NCI-H2227 (cell line): ENCODE measurements at regions not wholly inside any gene's neighbourhood (a gene's known extent, or its start where the extent isn't known, plus 50 kb on each side); places are given as distances from the start of the nearest gene placed in this dataset.

Experiments used
- DNase-seq: peaks from one replicate; lab custom pipeline; 2025; ENCODE audit not compliant: unreplicated experiment; lab: John Stamatoyannopoulos, UW

GRCh38 chr22:47552541-47553205, 790.2 kb downstream of the TBC1D22A start:
- DNase-seq = no peak

DNA sequence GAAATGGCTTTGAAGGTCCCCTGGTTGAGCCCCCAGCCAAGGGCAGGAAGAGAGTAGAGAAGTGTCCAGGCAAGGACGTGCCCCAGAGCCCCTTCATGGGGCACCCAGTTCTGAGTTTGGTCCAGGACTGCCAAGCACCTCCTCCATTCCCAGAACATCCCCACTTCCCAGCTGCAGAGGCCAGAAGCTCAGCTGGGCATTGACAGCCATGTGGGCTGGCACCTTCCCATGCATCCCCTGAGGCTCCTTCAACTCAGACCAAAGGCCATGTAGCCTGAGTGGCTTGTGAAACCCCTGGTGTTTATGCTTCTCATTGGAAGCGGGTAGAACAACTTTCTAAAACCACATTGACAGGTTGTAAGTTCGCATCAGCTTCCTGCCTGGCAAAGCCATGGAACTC, 789.6 kb downstream of the TBC1D22A start:
- DNase-seq = no peak

DNA sequence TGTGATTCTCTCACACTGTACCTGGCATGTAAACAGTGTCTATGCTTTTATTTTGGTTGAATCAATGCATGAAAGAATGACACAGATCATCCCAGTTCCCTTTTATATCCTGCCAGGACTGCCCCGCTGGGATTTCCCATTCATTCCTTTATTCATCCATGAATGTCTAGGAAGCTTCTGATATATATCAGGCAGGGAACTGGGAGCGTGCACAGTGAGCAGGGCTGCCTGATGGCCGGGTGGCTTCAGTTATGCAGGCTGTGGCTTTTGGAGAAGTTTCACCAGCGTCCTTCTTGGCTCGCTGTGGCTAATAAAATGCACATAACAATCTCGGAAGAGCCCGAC, 789.0 kb downstream of the TBC1D22A start:
- no peak for DNase-seq

DNA sequence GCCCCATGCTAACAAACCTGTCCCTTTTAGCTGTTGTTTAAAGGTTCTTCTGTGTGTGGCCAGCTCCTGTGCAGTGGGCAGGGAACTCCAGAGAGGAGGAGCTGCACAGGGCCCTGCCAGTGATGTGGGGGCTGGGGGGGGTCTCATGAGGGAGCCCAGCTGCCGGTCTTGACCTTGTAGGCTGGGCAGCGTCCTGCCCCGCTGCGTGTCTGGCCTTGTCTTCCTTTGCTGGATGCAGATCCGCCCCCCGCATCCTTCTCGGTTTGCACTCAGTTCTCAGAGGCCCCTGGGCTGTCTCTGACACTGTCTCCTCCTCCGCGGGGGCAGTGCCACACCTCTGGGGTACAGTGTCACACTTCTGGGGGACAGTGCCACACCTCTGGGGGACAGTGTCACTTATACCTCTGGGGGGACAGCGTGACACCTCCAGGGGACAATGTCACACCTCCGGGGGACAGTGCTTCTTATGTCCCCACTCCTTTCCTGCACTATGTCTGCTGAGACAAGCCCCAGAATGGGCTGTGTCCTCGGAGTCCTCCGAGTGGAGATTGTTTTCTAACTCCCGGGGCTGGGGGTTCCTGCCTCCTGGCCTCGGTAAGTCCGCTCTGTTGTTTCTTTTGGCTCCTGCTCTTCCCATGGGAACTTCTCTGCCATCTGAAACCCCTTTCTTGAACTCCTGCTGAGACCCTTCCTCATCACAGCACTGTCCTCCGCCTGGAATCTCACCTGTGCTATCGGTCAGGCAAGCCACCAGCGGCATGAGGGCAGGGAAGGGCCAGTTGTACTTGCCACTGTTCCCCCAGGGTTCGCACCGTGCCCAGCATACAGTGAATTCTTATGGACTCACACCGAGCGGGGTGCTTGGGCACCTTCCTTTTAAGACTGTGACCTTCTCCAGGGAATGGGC, 788.3 kb downstream of the TBC1D22A start:
- DNase-seq = no peak

- DNase-seq = no peak
These were observed 787.4 kb downstream of the TBC1D22A start for GRCh38 chr22:47549741-47550340.

DNA sequence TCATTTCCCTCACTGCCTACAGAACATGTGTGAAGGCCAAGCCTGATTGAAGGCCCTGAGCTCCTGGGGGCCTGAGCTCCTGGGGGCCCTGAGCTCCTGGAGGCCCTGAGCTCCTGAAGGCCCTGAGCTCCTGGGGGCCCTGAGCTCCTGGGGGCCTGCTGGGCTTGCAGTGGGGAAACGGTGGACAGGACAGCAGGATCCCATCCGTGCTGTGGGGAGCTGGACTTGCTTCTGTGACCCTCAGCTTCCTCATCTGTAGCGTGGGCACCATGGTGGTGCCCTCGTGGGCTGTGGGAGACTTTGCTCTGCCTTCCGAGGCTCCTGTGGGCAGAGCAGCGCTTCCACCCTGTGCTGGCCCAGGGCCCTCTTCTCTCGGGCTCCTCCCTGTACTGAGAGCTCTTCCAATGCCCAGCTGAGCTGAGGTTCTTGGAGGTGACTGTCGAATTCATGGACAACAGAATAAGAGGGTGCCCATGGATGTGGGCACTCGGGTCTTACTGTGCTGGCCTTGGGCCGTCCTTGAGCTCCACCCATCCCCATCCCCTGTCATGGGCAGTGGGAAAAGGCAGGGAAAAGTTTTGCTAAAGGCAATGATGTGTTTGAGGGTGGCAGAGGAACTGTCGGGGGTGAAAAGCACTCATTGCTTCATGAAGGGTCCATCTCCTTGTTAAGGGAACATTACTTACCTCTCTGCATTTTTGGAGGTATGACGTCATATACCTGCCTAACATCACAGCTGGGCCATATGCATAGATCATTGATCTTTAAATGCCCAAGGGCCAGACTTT, 786.7 kb downstream of the TBC1D22A start:
- DNase-seq = no peak

GRCh38 chr22:47547881-47548650, 785.6 kb downstream of the TBC1D22A start:
- DNase-seq = no peak

GRCh38 chr22:47547239-47547661, 784.8 kb downstream of the TBC1D22A start:
- DNase-seq = no peak

DNA sequence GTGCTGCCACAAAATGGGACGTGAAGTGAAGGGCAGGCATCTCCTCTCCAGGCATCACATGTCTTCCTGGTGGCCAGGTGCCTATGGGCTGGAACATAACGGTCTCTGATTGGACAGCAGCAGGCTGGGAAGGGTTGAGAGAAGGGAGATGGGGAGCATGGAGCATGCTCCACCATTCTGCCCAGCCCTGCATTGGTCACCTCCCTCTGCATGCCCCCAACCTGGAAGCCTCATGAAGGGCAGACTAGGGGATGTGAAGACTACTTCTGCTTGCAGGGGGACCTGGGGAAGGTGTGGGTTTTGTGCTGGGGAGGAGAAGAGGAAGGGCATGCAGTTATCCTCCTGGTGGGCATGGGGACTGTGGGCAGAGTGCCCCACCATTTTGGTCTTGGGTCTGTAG, 782.2 kb downstream of the TBC1D22A start:
- DNase-seq = no peak

GRCh38 chr22:47543447-47543846, 781.0 kb downstream of the TBC1D22A start:
- DNase-seq = no peak

DNA sequence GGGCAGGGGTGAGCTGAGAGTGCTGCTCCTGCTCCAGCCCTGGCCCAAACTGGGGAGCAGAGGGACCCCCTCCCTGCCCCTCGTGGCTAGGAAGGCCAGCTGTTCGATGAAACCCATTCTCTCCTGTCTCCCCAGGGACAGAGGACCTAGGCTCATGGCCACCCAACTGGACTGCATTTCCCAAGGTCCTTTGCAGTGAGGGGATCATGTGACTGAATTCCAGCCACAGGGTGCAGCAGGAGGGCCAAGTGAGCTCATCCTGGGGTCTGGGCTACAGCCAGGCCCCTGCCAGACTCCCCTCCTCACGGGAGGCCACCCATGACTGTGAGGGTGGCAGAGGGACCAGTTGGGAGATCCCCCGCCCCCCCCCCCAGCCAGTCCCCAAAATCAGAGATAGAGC, 777.6 kb downstream of the TBC1D22A start:
- no peak for DNase-seq

DNA sequence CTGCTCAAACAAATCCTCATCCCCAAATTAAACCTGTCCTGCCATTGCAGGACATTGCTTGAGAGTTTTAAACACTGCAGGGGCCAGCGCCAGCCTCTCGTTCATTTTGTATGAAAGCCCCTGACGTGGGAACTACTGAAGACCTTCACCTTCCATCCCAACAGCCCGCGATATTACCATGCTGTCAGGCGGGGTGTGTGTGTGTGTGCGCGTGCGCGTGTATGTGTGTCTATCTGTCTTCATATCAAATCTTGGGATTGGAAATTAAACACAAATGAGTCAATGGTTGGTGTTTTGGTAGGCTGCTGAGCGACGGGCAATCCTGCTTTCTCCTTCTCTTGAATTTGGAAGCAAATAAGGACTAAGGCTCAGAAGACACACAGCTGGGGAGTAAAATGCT, 776.9 kb downstream of the TBC1D22A start:
- no peak for DNase-seq

GRCh38 chr22:47535681-47536080, 773.2 kb downstream of the TBC1D22A start:
- no peak for DNase-seq

GRCh38 chr22:47534804-47535410, 772.5 kb downstream of the TBC1D22A start:
- DNase-seq = no peak

- DNase-seq = no peak
These were observed 771.7 kb downstream of the TBC1D22A start for GRCh38 chr22:47533961-47534803.

- no peak for DNase-seq
These were observed 754.6 kb downstream of the TBC1D22A start for GRCh38 chr22:47517062-47517461.

DNA sequence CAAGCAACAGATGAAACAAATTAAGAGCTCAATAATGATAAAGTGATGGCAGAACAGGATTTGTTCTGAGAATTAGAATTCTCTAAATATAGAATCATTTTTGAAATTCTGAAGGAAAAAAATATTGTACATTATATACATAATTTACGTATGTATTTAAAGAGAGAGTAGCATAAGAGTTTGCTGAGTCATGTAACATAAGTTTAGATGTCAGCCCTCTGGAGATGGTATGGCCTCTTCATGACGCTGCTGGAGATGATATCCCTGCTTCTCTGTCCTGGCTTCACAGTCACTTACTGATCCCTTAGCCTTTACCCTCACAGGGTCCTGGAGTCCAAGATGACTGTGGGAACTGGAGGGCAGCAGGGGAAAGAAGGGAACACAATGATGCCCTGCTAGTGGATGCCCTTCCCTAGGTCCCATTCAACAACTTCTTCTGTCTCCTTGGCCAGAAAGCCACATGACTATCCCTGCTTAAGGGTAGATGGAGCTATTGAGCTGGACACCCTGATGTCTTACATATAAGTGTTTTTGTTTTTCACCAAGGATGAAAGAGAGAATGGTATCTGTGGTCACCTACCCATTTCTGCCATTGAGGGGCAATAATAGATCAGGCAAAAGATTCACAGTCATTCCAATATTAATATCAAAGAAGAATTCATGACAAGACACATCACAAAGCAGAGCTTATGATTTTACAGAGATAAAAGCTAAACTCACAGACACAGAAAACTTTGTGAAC, 753.1 kb downstream of the TBC1D22A start:
- no peak for DNase-seq

DNA sequence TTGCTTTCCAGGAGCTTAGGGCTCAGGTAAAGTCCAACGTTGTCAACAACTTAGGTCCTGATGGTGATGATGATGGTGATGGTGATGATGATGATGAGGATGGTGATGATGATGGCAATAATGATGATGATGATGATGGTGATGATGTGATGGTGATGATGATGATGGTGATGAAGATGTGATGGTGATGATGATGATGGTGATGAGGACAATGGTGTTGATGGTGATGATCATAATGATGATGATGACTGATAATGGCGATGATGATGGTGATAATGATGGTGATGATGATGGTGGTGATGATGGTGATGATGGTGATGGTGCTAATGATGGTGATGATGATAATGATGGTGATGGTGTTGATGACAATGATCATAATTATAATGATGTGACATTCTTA, 750.2 kb downstream of the TBC1D22A start:
- no peak for DNase-seq

- DNase-seq = no peak
These were observed 742.5 kb downstream of the TBC1D22A start for GRCh38 chr22:47504962-47505361.
